Gastroesophageal sphincter (tissue), 3 donors: ENCODE measurements at regions not wholly inside any gene's neighbourhood (a gene's known extent, or its start where the extent isn't known, plus 50 kb on each side); places are given as distances from the start of the nearest gene placed in this dataset.

Experiments used
- POLR2A ChIP-seq, 2 donors: fragments of 450-650 bp; IDR thresholded peaks; one replicate each; pipeline ENCODE4 v1.6.1; 2017; ENCODE audit warnings: antibody characterized with exemption in 2 of 2, mild to moderate bottlenecking in 2 of 2, moderate library complexity in 1 of 2
- TF ChIP-seq, protein P1 (sequence below), 4 experiments: fragments of 200-600 bp in 2 of 4; fragments of 450-650 bp in 2 of 4; sonication (generic) in 1 of 4; IDR thresholded peaks; one replicate each; pipeline ENCODE4 v1.5.1; 2017 to 2019; ENCODE audit warnings: antibody characterized with exemption in 4 of 4, mild to moderate bottlenecking in 2 of 4, moderate library complexity in 2 of 4

DNA sequence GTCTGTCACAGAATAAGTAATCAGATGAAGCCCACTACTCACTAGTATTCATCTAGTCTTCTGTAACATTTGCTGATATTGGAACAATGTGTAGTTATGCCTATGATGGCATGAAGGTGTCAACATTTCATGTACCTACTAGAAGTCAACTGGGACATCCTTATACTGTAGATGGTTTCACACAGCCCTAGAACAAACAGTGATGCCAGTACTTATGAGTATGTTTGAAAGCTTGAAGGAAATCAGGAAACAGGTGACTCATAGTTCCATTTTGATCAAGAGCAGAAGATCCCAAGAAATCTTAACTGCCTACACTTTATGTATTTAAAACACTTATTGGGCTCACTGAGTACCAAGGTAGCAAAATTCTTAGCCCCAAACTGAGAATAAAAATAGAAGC lies 1519.6 kb downstream of the REEP3 start:
- TF ChIP-seq POLR2A (IDR thresholded peaks at IDR 0.05) = no peak
- TF ChIP-seq, protein P1, sequence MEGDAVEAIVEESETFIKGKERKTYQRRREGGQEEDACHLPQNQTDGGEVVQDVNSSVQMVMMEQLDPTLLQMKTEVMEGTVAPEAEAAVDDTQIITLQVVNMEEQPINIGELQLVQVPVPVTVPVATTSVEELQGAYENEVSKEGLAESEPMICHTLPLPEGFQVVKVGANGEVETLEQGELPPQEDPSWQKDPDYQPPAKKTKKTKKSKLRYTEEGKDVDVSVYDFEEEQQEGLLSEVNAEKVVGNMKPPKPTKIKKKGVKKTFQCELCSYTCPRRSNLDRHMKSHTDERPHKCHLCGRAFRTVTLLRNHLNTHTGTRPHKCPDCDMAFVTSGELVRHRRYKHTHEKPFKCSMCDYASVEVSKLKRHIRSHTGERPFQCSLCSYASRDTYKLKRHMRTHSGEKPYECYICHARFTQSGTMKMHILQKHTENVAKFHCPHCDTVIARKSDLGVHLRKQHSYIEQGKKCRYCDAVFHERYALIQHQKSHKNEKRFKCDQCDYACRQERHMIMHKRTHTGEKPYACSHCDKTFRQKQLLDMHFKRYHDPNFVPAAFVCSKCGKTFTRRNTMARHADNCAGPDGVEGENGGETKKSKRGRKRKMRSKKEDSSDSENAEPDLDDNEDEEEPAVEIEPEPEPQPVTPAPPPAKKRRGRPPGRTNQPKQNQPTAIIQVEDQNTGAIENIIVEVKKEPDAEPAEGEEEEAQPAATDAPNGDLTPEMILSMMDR (IDR thresholded peaks at IDR 0.05) = no peak
